Pulmonary artery endothelial cell (primary cell): ENCODE measurements at regions not wholly inside any gene's neighbourhood (a gene's known extent, or its start where the extent isn't known, plus 50 kb on each side); places are given as distances from the start of the nearest gene placed in this dataset.
"Not testable (repeated sequence)": the region's sequence is repeated elsewhere in the genome, so short reads cannot be mapped to it uniquely, and the experiment has no call there.

Source experiments
- DNase-seq: peaks from one replicate; pipeline ENCODE4 v3.0.0-alpha.2; 2011; ENCODE audit warnings: low read depth, low spot score

DNA sequence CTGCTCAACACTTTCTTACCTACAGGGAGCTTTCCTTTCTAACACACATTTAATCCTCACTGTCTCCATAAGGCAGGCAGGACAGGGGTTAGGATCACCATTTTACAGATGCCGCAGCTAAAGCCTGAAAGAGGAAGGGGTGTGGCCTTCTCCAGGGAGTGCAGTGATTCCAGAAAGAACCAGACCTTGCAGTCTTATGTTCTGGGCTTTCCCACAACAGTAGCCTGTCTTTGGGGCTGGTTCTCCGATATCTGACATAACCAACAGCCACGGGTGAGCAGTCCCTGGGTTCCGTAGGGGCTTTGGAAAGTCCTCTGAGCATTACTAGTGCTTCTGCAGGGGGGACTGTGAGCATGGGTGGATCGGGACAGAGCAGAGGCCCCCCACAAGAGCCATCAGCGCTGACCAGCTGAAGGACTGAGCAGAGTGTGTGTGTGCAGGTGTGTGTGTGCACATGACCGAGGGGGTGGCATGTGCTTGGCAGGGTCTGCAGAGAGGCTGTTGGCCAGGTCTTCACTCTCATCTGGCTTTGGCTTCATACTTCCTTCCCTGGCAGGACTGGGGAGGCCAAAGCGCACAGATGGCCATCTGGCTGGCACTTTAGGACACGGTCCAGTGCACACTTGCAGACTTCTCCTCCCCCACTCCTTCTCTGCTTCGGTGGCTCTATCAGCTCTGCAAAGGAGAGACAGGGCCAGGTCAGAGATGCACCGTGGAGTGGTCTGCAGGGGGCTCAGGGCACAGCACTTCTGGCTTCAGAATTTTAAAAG is 400.3 kb downstream of the RPS24 start:
- DNase-seq = no peak

DNA sequence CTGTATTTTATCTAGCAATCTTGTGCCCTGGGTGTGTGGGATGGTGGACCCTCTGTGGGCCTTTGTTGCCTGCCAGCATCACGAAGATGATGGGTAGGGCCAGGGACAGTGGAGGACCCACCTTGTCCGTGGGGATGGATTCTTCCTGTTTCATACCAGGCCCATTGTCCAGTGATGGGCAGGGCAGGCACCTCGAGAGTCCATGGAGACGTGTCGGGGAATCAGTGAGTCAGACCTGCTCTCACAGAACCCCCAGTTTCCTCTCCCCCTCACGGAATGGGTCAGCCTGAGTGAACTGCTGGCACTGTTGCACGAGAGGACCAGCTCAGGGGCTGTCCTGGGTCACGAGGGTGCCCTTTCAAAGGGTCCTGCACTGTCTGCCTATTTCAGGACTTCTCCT is 401.2 kb downstream of the RPS24 start:
- DNase-seq = no peak

DNA sequence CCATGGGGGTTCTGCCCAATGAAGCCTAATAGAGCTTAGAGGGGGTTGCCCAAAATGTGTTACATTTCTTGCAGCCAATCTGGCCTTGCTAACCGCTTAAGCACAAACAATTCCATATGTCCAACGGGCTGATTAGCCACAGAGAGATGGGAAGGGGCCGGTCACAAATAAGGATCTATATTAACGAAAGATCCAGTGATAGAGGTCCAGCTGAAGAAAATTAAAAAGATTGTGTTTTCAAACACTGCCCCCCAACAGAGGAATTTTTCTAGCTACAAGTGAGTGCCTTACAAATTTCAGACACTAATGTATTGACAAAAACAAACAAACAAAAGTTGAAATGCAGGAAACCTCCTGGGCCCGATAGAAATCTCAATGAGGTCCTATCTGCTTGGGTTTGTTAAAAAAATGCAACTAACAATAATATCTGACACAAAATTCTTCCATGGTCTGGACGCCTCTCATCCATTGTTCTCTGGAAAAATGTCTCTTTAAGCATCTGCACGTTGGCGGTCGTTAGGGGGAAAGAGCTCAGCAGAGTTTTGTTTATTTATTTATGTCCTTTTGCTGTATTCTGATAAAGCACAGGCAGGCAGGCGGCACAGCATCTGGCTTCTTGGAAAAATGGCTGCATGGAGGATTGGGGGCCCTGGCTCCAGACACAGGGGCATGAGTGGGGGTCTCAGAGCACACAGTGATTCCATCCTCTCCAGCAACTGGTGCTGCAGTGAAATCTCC is 402.0 kb downstream of the RPS24 start:
- no peak for DNase-seq

DNA sequence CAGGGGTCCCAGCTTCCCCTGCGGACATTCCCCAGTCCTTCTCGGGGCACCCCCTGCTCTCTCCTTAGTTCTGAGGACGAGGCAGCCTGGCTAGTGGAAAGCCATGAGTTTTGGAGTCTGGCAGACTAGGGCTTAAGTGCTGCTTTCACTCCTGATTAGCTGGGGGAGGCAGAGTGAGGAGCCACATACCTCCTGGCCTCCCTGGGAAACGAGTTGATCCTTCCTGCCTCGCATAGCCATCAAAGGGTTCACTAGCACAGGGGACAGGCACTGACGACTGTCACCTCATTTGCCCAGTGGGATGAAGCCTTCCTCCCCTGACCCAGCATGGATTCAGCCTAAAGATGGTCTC is 402.5 kb downstream of the RPS24 start:
- DNase-seq = no peak

DNA sequence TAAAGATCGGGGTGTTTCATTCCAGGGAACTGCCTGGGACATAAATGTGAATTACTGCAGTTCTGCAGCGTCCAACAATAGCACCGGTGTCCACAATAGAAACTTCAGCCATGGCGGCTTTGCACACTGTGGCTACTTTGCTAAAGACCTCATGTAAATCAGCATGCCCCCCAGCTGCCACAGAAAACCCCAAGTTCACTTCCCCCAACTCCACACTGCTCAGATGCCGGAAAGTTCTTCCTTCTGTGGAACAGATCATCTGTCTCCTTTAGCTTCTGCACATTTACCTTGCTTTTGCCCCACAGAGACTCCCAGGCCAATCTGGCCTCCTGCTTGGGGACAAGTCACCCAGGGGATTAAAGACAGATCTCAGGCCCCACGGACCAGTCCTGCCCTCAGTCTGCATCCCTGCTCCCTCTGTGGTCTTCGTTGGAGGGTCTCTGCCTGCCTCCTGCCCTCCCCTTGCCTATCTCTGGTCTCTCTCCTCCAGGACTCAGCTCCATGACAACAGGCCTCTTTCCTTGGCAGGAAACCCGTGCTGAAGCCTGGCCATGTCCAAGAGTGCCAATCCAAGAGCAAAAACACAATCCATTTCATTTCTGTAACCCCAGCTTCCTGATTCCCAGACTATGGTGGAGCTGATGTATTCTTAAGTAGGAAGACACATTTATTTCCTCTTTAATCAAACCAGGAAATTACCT is 403.2 kb downstream of the RPS24 start:
- no peak for DNase-seq

DNA sequence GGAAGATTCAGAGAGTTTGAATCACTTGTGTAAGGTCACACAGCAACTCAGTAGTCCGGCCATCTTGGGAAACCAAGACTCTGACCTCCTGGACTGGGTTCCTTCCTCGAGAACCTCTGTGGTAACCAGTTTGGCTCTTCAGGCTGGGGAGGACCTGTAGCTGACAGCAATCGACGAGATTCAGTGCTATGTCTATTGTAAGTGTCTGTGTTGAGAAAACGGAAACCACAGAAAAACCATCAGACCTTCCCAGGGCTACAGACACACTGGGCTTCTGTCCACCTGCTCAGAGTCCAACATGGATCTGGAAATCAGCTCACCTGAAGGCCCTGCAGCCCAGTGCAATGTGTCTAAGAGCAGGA is 403.7 kb downstream of the RPS24 start:
- DNase-seq = no peak

DNA sequence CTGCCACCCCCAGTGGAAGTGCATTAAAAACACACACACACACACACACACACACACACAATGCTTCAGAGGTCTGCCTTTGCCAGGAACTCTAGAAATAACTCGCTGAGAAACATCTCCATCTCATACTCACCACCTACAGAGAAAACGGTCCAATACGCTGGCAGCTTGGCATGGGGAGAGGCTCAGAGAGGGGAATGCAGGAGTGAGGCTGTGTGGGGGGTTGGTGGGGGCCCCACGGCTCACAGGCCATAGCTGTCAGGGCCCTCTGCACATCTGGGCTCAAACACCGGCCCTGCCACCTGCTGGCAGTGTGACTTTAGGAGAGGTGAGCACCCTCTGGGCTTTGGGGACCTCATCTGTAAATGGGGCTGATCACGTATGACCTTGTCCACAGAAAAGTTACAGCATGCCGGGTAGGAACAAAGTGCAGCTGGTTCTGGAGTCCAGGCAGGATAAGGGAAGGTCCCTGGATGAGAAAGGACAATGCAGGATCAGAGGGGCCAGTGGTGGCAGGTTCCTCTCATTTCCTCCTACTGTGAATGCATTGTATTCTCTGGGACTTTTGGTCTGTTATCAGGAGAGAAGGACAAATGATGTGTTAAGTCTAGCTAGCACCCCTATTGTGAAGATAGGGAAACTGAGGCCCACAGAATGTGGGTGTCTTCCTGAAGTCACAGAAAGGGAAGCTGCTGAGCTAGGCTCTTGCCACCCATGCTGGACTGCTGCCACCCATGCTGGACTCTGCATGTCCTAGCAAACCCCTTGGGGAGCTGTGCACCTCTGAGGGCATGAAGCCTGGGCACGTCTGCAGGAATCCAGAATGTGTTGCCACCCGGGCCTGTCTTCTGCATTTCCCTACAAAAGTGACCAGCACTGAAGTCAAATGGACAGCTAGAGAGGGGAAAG is 404.6 kb downstream of the RPS24 start:
- no peak for DNase-seq

DNA sequence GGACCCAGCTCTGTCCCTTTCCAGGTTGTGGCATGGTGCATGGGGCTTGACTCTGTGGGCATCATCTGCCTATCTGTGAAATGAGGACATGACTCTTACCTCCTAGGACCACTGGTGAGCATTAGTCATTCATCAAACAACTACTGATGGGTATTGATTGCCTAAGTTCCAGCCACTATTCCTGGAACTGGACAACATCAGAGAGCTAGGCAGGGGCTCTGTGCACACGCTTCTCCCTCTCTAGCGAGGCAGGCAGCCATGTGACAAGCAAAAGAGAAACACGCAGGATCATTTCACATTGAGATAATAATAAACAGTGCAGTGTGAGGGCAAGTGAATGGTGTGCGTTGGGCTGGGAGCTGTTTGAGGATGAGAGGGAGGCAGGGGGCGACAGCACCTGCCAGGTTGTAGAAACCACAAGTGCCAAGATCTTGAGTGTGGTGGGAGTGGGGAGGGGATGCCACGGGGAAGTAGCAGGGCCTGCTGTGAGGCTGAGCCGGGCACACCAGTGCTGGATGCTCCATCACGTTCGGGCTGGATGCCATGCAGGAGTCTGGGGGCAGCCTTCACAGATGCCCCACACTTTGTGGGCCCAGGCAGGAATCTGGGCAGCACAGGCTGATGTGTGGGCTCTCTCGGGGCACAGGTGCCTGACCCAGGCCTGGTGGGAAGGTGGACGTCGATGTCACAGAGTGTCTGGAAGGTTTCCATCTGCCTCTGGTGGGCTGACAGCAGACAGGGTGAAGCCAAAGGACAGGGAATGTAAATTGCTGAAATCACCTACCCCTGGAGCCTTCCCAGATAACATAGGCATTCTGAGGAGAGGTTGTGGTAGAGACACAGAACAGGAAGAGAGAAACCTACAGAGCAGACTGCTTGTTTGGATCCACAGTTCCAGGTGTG is 405.5 kb downstream of the RPS24 start:
- DNase-seq = no peak

DNA sequence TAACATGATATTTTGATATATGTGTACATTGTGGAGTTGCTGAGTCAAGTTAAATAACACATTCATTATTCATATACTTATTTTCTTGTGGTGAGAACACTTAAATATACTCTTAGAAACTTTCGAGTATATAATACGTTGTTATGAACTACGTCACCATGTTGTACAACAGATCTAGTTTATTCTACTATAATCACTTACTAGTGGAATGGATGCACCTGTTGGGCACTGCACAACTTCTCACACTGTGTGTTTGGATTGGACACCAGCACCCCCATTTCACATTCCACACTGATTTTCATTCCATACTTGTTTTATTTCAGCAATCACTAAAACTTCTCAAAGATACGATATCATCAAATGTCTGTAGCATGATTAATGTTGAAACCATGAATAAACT is 407.3 kb downstream of the RPS24 start:
- DNase-seq = no peak

DNA sequence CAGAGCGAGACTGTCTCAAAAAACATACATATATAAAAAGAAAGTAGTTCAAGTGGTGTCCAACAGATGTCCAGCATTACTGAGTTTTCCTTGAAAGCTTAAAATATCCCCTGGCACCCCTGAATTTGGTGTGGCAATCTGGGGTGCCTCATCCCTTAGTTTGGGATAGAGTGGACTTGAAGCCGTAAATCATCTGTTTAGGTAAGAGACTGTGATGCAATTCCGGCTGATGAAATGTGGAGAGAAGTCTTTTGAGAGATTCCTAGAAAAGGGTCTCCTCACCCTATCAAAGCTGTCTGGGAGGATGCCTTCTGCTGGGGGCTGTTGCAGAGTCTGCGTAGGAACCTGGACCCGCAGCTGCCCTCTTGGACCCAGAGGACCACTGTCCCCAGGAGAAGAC is 408.0 kb downstream of the RPS24 start:
- DNase-seq = no peak

DNA sequence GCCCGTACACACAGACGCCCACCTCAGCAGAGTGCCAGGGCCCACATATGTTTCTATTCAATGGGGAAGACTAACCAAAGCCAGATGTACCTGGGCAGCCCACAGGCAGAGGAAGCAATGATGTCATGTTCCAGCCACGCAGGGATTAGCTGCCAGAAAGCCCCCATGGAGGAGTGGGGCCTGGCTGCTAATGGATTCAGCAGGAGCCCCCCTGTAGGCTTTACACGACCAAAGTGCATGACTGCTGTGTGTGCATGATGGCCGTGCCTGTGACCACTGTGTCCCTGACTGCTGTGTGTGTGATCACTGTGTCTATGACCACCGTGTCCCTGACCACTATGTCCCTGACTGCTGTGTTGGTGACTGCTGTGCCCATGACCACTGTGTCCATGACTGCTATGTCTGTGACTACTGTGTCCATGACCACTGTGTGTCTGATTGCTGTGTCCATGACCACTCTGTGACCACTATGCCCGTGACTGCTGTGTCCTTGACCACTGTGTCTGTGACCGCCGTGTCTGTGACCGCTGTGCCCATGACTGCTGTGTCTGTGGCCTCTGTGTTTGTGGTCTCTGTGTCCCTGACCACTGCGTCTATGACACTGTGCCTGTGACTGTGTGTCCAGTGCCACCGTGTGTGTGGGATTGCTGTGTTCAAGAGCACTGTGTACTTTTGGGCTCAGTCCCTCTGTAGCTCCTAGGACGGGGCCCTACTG is 409.3 kb downstream of the RPS24 start:
- DNase-seq = no peak

DNA sequence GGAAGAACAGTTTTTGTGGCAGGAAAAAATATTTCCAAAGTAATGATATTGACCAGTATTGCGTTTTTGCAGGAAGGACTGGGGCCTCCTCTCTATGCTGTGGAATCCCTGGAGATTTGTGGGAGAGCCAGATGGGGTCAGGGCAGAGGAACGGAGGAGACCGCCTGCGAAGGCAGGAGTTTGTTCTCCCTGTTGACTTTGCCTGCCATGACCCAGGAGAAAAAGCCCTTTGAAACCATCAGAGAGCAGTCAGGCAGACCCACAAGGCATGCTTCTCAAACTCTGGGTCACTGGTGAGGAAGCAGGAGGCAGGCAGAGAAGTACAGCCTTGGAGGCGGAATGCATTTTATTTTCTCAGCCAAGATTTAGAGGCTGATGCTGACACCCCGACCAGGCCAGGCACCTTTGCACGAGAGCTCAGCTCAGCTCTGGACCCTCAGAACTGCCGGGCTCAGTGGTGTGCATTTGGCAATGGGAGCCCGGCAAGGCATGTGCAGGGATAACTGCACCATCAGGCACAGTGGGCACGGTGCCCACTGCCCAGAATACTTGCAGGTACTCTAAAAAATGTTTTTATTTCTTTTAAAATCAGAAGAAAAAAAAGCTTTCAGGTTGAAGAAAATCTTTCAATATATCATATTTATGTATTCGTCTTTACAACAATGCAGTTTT is 410.4 kb downstream of the RPS24 start:
- DNase-seq = no peak

DNA sequence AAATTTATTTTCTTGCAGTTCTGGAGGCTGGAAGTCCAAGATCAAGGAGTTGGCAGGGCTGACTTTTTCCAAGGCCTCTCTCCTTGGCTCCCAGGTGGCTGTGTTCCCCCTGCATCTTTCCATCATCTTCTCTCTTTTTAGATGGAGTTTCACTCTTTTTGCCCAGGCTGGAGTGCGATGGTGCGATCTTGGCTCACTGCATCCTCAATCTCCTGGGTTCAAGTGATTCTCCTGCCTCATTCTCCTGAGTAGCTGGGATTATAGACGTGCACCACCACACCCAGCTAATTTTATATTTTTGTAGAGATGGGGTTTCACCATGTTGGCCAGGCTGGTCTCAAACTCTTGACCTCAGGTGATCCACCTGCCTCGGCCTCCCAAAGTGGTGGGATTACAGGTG is 411.1 kb downstream of the RPS24 start:
- not testable (repeated sequence) for DNase-seq

DNA sequence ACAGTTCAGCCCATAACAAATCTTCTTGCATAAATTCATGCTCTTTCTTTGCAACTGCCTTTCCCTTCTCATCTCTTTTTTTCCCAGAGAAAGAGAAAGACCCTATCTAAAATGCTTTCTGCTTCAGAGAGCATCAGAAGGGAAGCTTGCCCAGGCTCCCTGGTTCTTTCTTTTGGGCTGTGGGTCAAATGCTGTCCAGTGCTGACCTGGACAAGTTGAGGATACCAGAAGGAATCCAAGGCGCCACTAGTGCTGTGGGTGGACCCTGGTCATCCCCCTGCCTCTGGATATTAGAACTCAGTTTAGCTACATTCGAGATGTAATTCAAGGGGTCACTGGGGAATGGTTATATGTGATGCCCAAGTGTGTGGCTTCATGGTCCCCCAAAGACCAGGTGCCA is 411.6 kb downstream of the RPS24 start:
- DNase-seq = no peak

DNA sequence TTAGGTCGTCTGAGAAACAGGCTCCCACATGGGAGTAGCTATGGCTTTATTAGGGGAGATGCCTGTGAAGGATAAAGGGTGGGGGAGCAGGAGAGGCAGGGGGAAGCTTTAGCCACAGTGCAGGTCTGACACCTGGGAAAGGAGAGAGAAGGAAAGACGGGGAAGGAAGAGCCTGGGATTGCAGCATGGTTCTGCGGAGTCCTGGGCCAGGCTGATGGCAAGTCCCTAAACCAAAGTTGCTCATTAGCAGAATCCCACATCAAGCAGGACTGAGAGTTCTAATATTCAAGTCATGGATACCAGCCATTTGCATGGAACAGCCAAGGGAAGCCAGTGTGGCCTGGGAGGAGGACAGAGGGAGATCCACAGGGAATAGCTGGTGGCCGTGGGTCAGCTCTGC is 414.8 kb downstream of the RPS24 start:
- no peak for DNase-seq

DNA sequence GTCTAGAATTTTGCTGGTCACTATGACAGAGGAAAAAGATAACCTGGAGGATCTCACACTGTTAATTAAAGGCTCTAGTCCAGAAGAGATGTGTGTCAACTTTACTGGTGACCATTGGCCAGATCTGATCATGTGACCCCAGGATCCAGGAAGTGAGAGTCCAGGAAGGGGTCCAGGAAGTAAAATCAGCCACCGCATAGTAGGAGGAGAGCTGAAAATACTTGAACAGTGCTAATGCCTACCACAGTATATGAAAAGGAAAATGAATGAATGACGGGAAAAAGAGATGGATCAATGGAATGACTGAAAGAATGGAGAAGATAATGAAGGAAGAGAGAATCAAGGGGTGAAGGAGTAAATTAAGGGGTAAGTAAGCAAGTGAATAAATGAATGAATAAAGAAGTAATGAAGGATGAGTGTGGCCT is 415.3 kb downstream of the RPS24 start:
- DNase-seq = no peak

DNA sequence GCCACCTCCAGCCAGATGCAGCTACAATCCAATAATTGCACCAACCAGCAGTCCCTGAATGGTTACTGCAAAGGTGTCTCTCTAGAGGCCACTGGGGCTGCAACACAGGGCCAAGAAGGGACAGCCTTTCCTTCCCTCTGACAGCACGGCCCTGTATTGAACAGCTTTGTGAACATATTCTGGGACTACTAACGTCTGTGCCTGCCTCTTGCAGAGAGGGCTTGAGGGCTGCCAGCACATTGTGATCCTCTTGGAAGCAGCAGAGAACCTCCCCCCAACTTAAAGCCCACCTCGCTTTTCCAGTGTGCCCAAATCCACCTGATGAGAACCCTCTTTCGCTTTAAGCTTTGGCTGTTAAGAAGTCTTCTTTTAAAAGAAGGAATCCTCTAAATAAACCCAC is 415.9 kb downstream of the RPS24 start:
- DNase-seq = no peak

DNA sequence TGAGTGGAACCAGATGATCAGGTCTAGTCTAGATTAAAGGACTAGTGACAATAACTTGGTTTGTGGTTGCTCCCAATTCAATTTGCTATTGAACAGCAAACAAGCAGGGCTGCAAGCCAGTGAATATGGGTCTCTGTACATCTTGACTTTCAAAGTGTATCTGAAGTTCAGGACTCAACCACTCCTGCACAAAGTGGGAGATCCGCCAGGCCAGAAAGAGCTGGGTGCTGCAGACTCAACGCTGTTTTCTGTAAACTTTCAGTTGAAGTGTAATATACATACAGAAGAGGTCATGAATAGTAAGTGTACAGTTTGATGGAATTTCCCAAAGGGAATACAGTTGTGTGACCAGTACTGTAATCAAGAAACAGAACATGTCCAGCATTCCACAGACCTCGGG is 416.6 kb downstream of the RPS24 start:
- no peak for DNase-seq

DNA sequence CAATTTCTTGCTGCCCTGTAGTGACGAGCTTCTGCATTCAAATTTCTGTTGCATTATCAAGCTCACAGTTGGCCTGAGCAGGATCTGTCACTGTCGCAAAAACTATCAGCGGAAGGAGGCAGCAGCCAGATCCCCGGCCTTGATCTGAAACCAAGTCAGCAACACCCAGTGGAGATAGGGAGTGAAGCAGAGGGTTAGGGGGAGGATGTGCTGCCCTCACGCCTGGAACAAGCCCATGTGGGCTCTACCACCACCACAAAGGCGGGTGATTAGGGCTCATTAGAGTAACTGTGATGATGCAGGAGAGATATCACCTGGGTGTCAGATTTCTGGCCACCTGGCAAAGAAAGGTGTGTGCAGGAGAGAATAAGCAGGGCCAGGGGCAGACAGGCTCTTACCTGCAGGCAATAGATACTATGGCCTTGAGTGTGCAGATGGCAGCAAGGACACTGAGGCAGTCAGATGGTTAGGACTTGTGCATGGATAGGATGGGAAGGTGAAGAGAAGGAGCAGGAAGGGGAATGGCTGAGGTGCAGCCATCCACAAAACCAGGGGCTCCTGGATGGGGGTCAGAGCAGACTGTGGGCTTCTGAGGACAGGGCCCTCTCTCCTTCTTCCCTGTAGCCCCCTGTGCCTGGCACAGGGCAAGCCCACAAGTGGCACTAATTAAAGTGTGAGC is 417.3 kb downstream of the RPS24 start:
- no peak for DNase-seq
